ENCODE measurements at regions not wholly inside any gene's neighbourhood (a gene's known extent, or its start where the extent isn't known, plus 50 kb on each side); places are given as distances from the start of the nearest gene placed in this dataset.

GRCh38 chr5:2529371-2530092, 221.9 kb downstream of the IRX2 start (continued):
- TF ChIP-seq REST (IDR thresholded peaks at IDR 0.05; ENCODE audit: low read depth) = no peak

- H3K4me3 ChIP-seq (replicated peaks in 1 of 2; ENCODE audit: low read depth in 1 of 2, low read length in 2 of 2) = no peak overlapping the region
- RAD21 ChIA-PET (ENCODE audit: low non-redundant PET in 1 of 2, low total read pairs in 2 of 2, uncharacterized antibody in 2 of 2, unreplicated experiment in 2 of 2) = no interaction called here
- H3K9me3 ChIP-seq (ENCODE audit: control insufficient read depth in 1 of 2, insufficient read depth in 1 of 2, low read depth in 1 of 2, low read length in 2 of 2) = peaks cover 15 to 34% of the 10 kb centered on the region in 2 experiments; a peak in 2 of 4 replicates
- H3K4me2 ChIP-seq (ENCODE audit: low read length) = no peak overlapping the region
- H3K9me2 ChIP-seq (ENCODE audit: insufficient read depth) = no peaks in the 10 kb centered on the region
- no TSS peak for BruUV-seq (replicated peaks)
- DNase-seq (ENCODE audit: low read depth, low spot score) = no peak
- H3K4me1 ChIP-seq (ENCODE audit: control insufficient read depth in 1 of 2, insufficient read depth in 2 of 2, low read length in 2 of 2) = no peaks in the 10 kb centered on the region
- H3K27ac ChIP-seq (ENCODE audit: low read depth, low read length) = no peak overlapping the region
- no peaks in the 10 kb centered on the region for H3K36me3 ChIP-seq (ENCODE audit: control insufficient read depth in 1 of 2, insufficient read depth in 2 of 2, low read length in 2 of 2)
- POLR2A ChIA-PET = no interaction called here
- intact Hi-C loops (cut with micrococcal nuclease) = no loop called here
- no peaks in the 10 kb centered on the region for H3K27me3 ChIP-seq (ENCODE audit: insufficient read depth, low read length)
- no peaks in the 10 kb centered on the region for H4K20me1 ChIP-seq (ENCODE audit: insufficient read depth)
- no peak for ATAC-seq
- CTCF ChIA-PET = no interaction called here
- H3K9ac ChIP-seq (ENCODE audit: low read length) = no peak overlapping the region
- H2AFZ ChIP-seq (ENCODE audit: low read depth, low read length, poor library complexity, severe bottlenecking) = no peak overlapping the region
- TF ChIP-seq SIN3A (IDR thresholded peaks at IDR 0.05; ENCODE audit: low read depth) (no peak), POLR2A (IDR thresholded peaks at IDR 0.05; ENCODE audit: borderline replicate concordance, extremely low read depth, insufficient read depth, insufficient read length) (no peak), EGR1 (IDR thresholded peaks at IDR 0.05; ENCODE audit: low read depth) (no peak), EZH2phosphoT487 (IDR thresholded peaks at IDR 0.05; ENCODE audit: borderline replicate concordance) (no peak), ZNF274 (IDR thresholded peaks at IDR 0.05; ENCODE audit: low read depth, low read length) (no peak), FOSL1 (IDR thresholded peaks at IDR 0.05; ENCODE audit: low read depth) (no peak), JUND (IDR thresholded peaks at IDR 0.05) (no peak)
- no peaks in the 10 kb centered on the region for H3K79me2 ChIP-seq (ENCODE audit: insufficient read depth, low read length)
These were observed 226.1 kb downstream of the IRX2 start for GRCh38 chr5:2525351-2525750.

All from HCT116 (cell line).